ENCODE measurements at regions not wholly inside any gene's neighbourhood (a gene's known extent, or its start where the extent isn't known, plus 50 kb on each side); places are given as distances from the start of the nearest gene placed in this dataset.

- no peak for TF ChIP-seq GATA2 (IDR thresholded peaks at IDR 0.05; ENCODE audit: low read depth, low read length)
- no peak for TF ChIP-seq GATA3 (IDR thresholded peaks at IDR 0.05; ENCODE audit: low read depth, low read length)
These were observed 960.9 kb downstream of the SOCS6 start for GRCh38 chr18:71249791-71250190.
